Activated CD8-positive, alpha-beta T cell treated with anti-CD3 and anti-CD28 coated beads for 36 hours (primary cell): ENCODE measurements at regions not wholly inside any gene's neighbourhood (a gene's known extent, or its start where the extent isn't known, plus 50 kb on each side); places are given as distances from the start of the nearest gene placed in this dataset.

Experiments
- ATAC-seq: fragments of 200-7000 bp; cut with Tn5 transposase; one replicate; pipeline ENCODE4 v1.10.0; 2021; ENCODE audit warnings: mild to moderate bottlenecking, moderate library complexity
- CTCF ChIA-PET: fragments of 350-600 bp; sonication (Branson Sonifier 250); formaldehyde crosslinking; loops from one replicate; lab custom pipeline; 2021; ENCODE audit warnings: antibody characterized with exemption; lab: Charles Lee
- POLR2A ChIA-PET: fragments of 350-600 bp; sonication (Branson Sonifier 250); formaldehyde crosslinking; loops from one replicate; lab custom pipeline; 2021; ENCODE audit warnings: antibody characterized with exemption; lab: Charles Lee
- DNase-seq: peaks from one replicate; pipeline ENCODE4 v3.0.0-alpha.2; 2020
- H3K27ac Mint-ChIP-seq: one replicate; pipeline ENCODE4 v1.8.0; 2021; ENCODE audit warnings: mild to moderate bottlenecking, mixed read lengths
- H3K27me3 Mint-ChIP-seq: one replicate; pipeline ENCODE4 v1.8.0; 2021; ENCODE audit warnings: mixed read lengths
- H3K36me3 Mint-ChIP-seq: one replicate; pipeline ENCODE4 v1.8.0; 2021; ENCODE audit warnings: low read depth, mixed read lengths
- H3K4me1 Mint-ChIP-seq: one replicate; pipeline ENCODE4 v1.8.0; 2021; ENCODE audit warnings: low read depth, mixed read lengths
- H3K4me3 Mint-ChIP-seq: one replicate; pipeline ENCODE4 v1.8.0; 2021; ENCODE audit warnings: mild to moderate bottlenecking, moderate library complexity, mixed read lengths
- H3K9me3 Mint-ChIP-seq: one replicate; pipeline ENCODE4 v1.8.0; 2021; ENCODE audit warnings: mixed read lengths
- CTCF ChIP-seq: fragments of 200-600 bp; IDR thresholded peaks from one replicate; pipeline ENCODE4 v1.8.0; 2022; ENCODE audit warnings: antibody characterized with exemption, mild to moderate bottlenecking
- intact Hi-C: fragments of 100-400 bp; cut with micrococcal nuclease; formaldehyde crosslinking; loops from one replicate; pipeline ENCODE4 v1.10.0; 2022

GRCh38 chr2:176612036-176612435 is 342.8 kb downstream of the MTX2 start:
- DNase-seq = no peak
- no peak for TF ChIP-seq CTCF

GRCh38 chr2:176612736-176613135 is 343.5 kb downstream of the MTX2 start:
- no peaks in the 10 kb centered on the region for H3K9me3 Mint-ChIP-seq
- H3K27me3 Mint-ChIP-seq = peaks cover 26% of the 10 kb centered on the region
- no peak overlapping the region for H3K4me3 Mint-ChIP-seq
- ChIA-PET CTCF (interaction anchor here (1.3 to 1.5 kb wide), 2 partner anchors 12 to 152 kb away, joined by 3 read pairs; no protein-coding TSS in a partner anchor), POLR2A (no interaction called here)
- H3K36me3 Mint-ChIP-seq = no peaks in the 10 kb centered on the region
- no peaks in the 10 kb centered on the region for H3K4me1 Mint-ChIP-seq
- intact Hi-C loops = no loop called here
- no peak overlapping the region for H3K27ac Mint-ChIP-seq
- DNase-seq (no peak), ATAC-seq (no peak)
- TF ChIP-seq CTCF = no peak

More at GRCh38 chr2:176612036-176612435, 342.8 kb downstream of the MTX2 start:
- Mint-ChIP-seq H3K27me3 (peaks cover 26% of the 10 kb centered on the region), H3K4me3 (no peak overlapping the region), H3K27ac (no peak overlapping the region), H3K4me1 (no peaks in the 10 kb centered on the region), H3K36me3 (no peaks in the 10 kb centered on the region), H3K9me3 (no peaks in the 10 kb centered on the region)
- POLR2A ChIA-PET = no interaction called here
- CTCF ChIA-PET = interaction anchor here (1.3 to 1.5 kb wide), 2 partner anchors 11 to 152 kb away, joined by 3 read pairs; no protein-coding TSS in a partner anchor
- intact Hi-C loops = no loop called here
- ATAC-seq = no peak

GRCh38 chr2:176613323-176613987 is 344.2 kb downstream of the MTX2 start:
- intact Hi-C loops = no loop called here
- Mint-ChIP-seq H3K4me1 (no peaks in the 10 kb centered on the region), H3K9me3 (no peaks in the 10 kb centered on the region), H3K4me3 (no peak overlapping the region), H3K36me3 (no peaks in the 10 kb centered on the region), H3K27ac (no peak overlapping the region), H3K27me3 (peaks cover 26% of the 10 kb centered on the region)
- TF ChIP-seq CTCF = no peak
- no peak for DNase-seq
- ATAC-seq = no peak
- ChIA-PET POLR2A (no interaction called here), CTCF (interaction anchor here (1.5 kb wide), 2 partner anchors 24 to 153 kb away, joined by 3 read pairs; no protein-coding TSS in a partner anchor)

GRCh38 chr2:176614049-176614448 is 344.8 kb downstream of the MTX2 start:
- peaks cover 26% of the 10 kb centered on the region for H3K27me3 Mint-ChIP-seq
- TF ChIP-seq CTCF = no peak

GRCh38 chr2:176614930-176615329 is 345.7 kb downstream of the MTX2 start:
- Mint-ChIP-seq H3K27ac (no peak overlapping the region), H3K4me3 (no peak overlapping the region), H3K4me1 (no peaks in the 10 kb centered on the region), H3K36me3 (no peaks in the 10 kb centered on the region), H3K9me3 (no peaks in the 10 kb centered on the region), H3K27me3 (peaks cover 32% of the 10 kb centered on the region)
- ATAC-seq (no peak), DNase-seq (no peak)
- intact Hi-C loops = no loop called here
- TF ChIP-seq CTCF = no peak
- CTCF ChIA-PET = interaction anchor here (0.7 to 1.5 kb wide), 2 partner anchors 22 to 533 kb away, joined by 3 read pairs; no protein-coding TSS in a partner anchor
- POLR2A ChIA-PET = no interaction called here

More at GRCh38 chr2:176614049-176614448, 344.8 kb downstream of the MTX2 start:
- ChIA-PET CTCF (interaction anchor here (1.5 kb wide), 1 partner anchor 23 kb away, joined by 3 read pairs; no protein-coding TSS in a partner anchor), POLR2A (no interaction called here)
- Mint-ChIP-seq H3K4me3 (no peak overlapping the region), H3K27ac (no peak overlapping the region), H3K36me3 (no peaks in the 10 kb centered on the region), H3K4me1 (no peaks in the 10 kb centered on the region), H3K9me3 (no peaks in the 10 kb centered on the region)
- intact Hi-C loops = no loop called here
- DNase-seq (no peak), ATAC-seq (no peak)
